HG03108 (cell line): ENCODE measurements at regions not wholly inside any gene's neighbourhood (a gene's known extent, or its start where the extent isn't known, plus 50 kb on each side); places are given as distances from the start of the nearest gene placed in this dataset.

Source experiments
- ATAC-seq: cut with Tn5 transposase; IDR thresholded peaks from one replicate; pipeline ENCODE4 v1.9.1; 2021; ENCODE audit warnings: moderate library complexity; ENCODE audit not compliant: unreplicated experiment

GRCh38 chr2:65522922-65523321, 90.5 kb upstream of the SPRED2 start:
- no peak for ATAC-seq

- no peak for ATAC-seq
These were observed 86.4 kb upstream of the SPRED2 start for GRCh38 chr2:65518751-65519150.

- no peak for ATAC-seq
These were observed 82.3 kb upstream of the SPRED2 start for GRCh38 chr2:65514555-65515195.

- no peak for ATAC-seq
These were observed 80.4 kb upstream of the SPRED2 start for GRCh38 chr2:65512783-65513182.

- no peak for ATAC-seq
These were observed 78.9 kb upstream of the SPRED2 start for GRCh38 chr2:65511306-65511705.

- ATAC-seq: no peak
These were observed 75.8 kb upstream of the SPRED2 start for GRCh38 chr2:65508225-65508624.

- ATAC-seq: no peak
These were observed 75.0 kb upstream of the SPRED2 start for GRCh38 chr2:65507102-65508069.

GRCh38 chr2:65504814-65505697, 72.7 kb upstream of the SPRED2 start:
- no peak for ATAC-seq

GRCh38 chr2:65504201-65504600, 71.8 kb upstream of the SPRED2 start:
- ATAC-seq: no peak

GRCh38 chr2:65503746-65504145, 71.3 kb upstream of the SPRED2 start:
- ATAC-seq: no peak

- no peak for ATAC-seq
These were observed 69.4 kb upstream of the SPRED2 start for GRCh38 chr2:65501836-65502235.

GRCh38 chr2:65501074-65501473, 68.7 kb upstream of the SPRED2 start:
- ATAC-seq: no peak

- no peak for ATAC-seq
These were observed 68.1 kb upstream of the SPRED2 start for GRCh38 chr2:65500310-65501040.

- no peak for ATAC-seq
These were observed 66.8 kb upstream of the SPRED2 start for GRCh38 chr2:65499216-65499615.

GRCh38 chr2:65498396-65498795, 66.0 kb upstream of the SPRED2 start:
- no peak for ATAC-seq

GRCh38 chr2:65495251-65495877, 63.0 kb upstream of the SPRED2 start:
- ATAC-seq: no peak

- no peak for ATAC-seq
These were observed 61.7 kb upstream of the SPRED2 start for GRCh38 chr2:65494078-65494477.

GRCh38 chr2:65491381-65491905, 59.0 kb upstream of the SPRED2 start:
- no peak for ATAC-seq

- no peak for ATAC-seq
These were observed 57.8 kb upstream of the SPRED2 start for GRCh38 chr2:65490222-65490621.

- no peak for ATAC-seq
These were observed 56.9 kb upstream of the SPRED2 start for GRCh38 chr2:65489269-65489668.
